GM23248 (cell line): ENCODE measurements at regions not wholly inside any gene's neighbourhood (a gene's known extent, or its start where the extent isn't known, plus 50 kb on each side); places are given as distances from the start of the nearest gene placed in this dataset.

Experiments
- DNase-seq: peaks from one replicate; pipeline ENCODE4 v3.0.0-alpha.2; 2015
- H2AFZ ChIP-seq: fragments of 200-600 bp; sonication (generic); 2 replicates; pipeline ENCODE4 v1.6.1; 2016; ENCODE audit warnings: antibody characterized with exemption
- H3F3A ChIP-seq: fragments of 200-600 bp; sonication (generic); 2 replicates; pipeline ENCODE4 v1.6.1; 2016; ENCODE audit warnings: mild to moderate bottlenecking, antibody characterized with exemption, mixed run types; ENCODE audit not compliant: insufficient read depth
- H3K27ac ChIP-seq: fragments of 200-600 bp; sonication (generic); 2 replicates; pipeline ENCODE4 v1.5.1; 2016; ENCODE audit warnings: mild to moderate bottlenecking
- H3K27me3 ChIP-seq: fragments of 200-600 bp; sonication (generic); replicated peaks from 2 replicates; pipeline ENCODE4 v1.6.1; 2016; ENCODE audit warnings: mild to moderate bottlenecking; ENCODE audit not compliant: insufficient read depth
- H3K36me3 ChIP-seq: fragments of 200-600 bp; sonication (generic); 2 replicates; pipeline ENCODE4 v1.6.1; 2016; ENCODE audit warnings: low read depth, mild to moderate bottlenecking
- H3K4me1 ChIP-seq: fragments of 200-600 bp; sonication (generic); 2 replicates; pipeline ENCODE4 v1.6.1; 2016; ENCODE audit warnings: mild to moderate bottlenecking; ENCODE audit not compliant: insufficient read depth
- H3K4me2 ChIP-seq: fragments of 200-600 bp; sonication (generic); one replicate; pipeline ENCODE4 v1.6.1; 2016; ENCODE audit warnings: mild to moderate bottlenecking; ENCODE audit not compliant: unreplicated experiment
- H3K4me3 ChIP-seq: fragments of 200-600 bp; sonication (generic); 2 replicates; pipeline ENCODE4 v1.5.1; 2016; ENCODE audit warnings: mild to moderate bottlenecking
- H3K79me2 ChIP-seq: fragments of 200-600 bp; sonication (generic); 2 replicates; pipeline ENCODE4 v1.6.1; 2016; ENCODE audit warnings: mild to moderate bottlenecking; ENCODE audit not compliant: insufficient read depth
- H3K9ac ChIP-seq: fragments of 200-600 bp; sonication (generic); 2 replicates; pipeline ENCODE4 v1.6.1; 2016; ENCODE audit warnings: mild to moderate bottlenecking
- H3K9me2 ChIP-seq: fragments of 200-600 bp; sonication (generic); 2 replicates; pipeline ENCODE4 v1.6.1; 2016; ENCODE audit warnings: mixed run types, mild to moderate bottlenecking, moderate library complexity; ENCODE audit not compliant: insufficient read depth
- H3K9me3 ChIP-seq: fragments of 200-600 bp; sonication (generic); one replicate; pipeline ENCODE4 v1.6.1; 2017; ENCODE audit warnings: low read depth
- H4K20me1 ChIP-seq: fragments of 200-600 bp; sonication (generic); 2 replicates; pipeline ENCODE4 v1.6.0; 2016; ENCODE audit not compliant: insufficient read depth
- EZH2 ChIP-seq: fragments of 200-600 bp; sonication (generic); IDR thresholded peaks from 2 replicates; pipeline ENCODE4 v1.6.1; 2018; ENCODE audit warnings: antibody characterized with exemption, mild to moderate bottlenecking; ENCODE audit not compliant: insufficient read depth, poor library complexity, severe bottlenecking
- EZH2phosphoT487 ChIP-seq: fragments of 200-600 bp; sonication (generic); IDR thresholded peaks from 2 replicates; pipeline ENCODE4 v1.6.1; 2018; ENCODE audit warnings: antibody characterized with exemption, moderate library complexity, mild to moderate bottlenecking, low read depth; ENCODE audit not compliant: insufficient read depth
- WGBS, 2 experiments: methylation state at CpG; one replicate each; pipeline ENCODE4 v1.1.6; 2015 to 2017; ENCODE audit warnings: low lambda C conversion rate in 2 of 2, low coverage in 1 of 2; ENCODE audit errors: missing lambda C conversion rate in 2 of 2; 5-methylcytosine and 5-hydroxymethylcytosine counted together
- in situ Hi-C: fragments of 300-500 bp; cut with MboI; formaldehyde crosslinking; loops from 2 replicates; pipeline ENCODE4 v1.15.0; 2020

DNA sequence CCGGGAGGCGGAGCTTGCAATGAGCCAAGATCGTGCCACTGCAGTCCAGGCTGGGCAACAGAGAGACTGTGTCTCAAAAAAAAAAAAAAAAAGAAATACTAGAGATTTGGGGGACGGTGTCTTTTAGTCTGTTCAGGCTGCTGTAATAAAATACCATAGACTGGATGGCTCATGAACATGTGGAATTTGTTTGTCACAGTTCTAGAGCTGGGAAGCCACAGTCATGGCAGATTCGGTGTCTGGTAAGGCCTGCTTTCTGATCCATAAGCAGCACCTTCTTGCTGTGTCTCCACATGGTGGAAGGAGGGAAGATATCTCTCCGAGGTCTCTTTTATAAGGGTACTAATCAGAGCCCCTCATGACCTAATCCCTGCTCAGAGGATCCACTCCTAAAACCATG is 102.7 kb upstream of the MKLN1 start:
- Histone ChIP-seq H3K4me2 (no peak overlapping the region), H3K27me3 (no peaks in the 10 kb centered on the region), H3K9ac (no peak overlapping the region), H3K4me3 (no peak overlapping the region), H3K79me2 (no peaks in the 10 kb centered on the region), H3F3A (no peaks in the 10 kb centered on the region), H4K20me1 (no peaks in the 10 kb centered on the region), H3K27ac (no peak overlapping the region), H3K9me2 (no peaks in the 10 kb centered on the region), H3K4me1 (no peaks in the 10 kb centered on the region), H3K36me3 (no peaks in the 10 kb centered on the region), H3K9me3 (no peaks in the 10 kb centered on the region), H2AFZ (no peak overlapping the region; the same call in 1 of the 2 replicates)
- TF ChIP-seq EZH2 (no peak), EZH2phosphoT487 (no peak)
- no peak for DNase-seq
- WGBS, 2 experiments: 74 to 78% methylated on average over 5 to 6 of the region's 6 CpGs
- in situ Hi-C loops: no loop called here

DNA sequence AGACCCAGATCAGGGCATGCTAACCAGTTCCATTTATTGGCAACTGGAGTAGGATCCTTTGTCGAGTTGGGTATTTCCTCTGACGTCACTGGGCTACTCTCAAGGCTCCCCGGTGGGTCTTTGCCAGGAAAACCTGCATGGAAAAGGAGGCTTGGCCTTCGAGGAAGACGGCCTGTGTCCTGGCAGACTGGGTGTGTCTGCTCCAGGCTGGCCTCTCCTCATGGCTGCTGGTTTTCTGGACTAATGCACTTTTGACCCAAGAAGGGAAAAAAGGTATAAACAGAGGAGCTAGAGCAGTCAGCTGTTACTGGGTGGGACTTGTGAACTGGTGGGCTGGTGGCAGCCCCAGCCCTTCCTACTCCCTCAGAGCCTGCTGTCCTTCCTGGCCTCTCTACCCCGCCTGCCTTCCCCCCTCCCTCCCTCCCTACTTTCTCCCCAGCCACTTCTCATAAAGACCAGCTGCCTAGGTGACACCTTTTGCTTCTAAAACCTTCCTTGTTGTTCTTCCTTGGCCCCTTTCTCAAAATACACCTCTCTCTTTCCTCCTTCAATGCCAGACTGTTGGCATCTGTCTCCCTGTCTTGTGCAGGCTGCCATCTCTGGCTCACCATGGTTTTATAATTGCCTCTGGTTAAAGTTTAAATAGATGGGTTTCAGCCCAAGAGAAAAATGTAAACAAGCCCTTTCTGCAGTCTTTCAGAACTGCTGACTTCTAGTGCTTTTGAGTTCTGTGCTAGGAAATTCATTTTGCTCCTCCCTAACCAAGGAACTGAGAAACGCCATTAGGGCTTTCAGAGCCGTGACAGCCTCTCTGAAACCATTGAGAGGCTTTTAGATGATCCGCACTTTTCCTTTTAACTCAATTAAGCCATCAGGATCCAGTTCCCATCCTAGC is 101.8 kb upstream of the MKLN1 start:
- in situ Hi-C loops: no loop called here
- Histone ChIP-seq H3K4me1 (no peaks in the 10 kb centered on the region), H3K4me2 (no peak overlapping the region), H3K9me2 (no peaks in the 10 kb centered on the region), H3K9me3 (no peaks in the 10 kb centered on the region), H3K27ac (no peak overlapping the region), H4K20me1 (no peaks in the 10 kb centered on the region), H3F3A (no peaks in the 10 kb centered on the region), H3K9ac (no peak overlapping the region), H3K27me3 (no peaks in the 10 kb centered on the region), H3K36me3 (no peaks in the 10 kb centered on the region), H3K79me2 (no peaks in the 10 kb centered on the region), H2AFZ (peak overlapping the region; percentile 58), H3K4me3 (no peak overlapping the region)
- WGBS, 2 experiments: 50 to 51% methylated on average over 9 of the region's 9 CpGs
- DNase-seq: peak; percentile 41
- TF ChIP-seq EZH2 (no peak), EZH2phosphoT487 (no peak)

DNA sequence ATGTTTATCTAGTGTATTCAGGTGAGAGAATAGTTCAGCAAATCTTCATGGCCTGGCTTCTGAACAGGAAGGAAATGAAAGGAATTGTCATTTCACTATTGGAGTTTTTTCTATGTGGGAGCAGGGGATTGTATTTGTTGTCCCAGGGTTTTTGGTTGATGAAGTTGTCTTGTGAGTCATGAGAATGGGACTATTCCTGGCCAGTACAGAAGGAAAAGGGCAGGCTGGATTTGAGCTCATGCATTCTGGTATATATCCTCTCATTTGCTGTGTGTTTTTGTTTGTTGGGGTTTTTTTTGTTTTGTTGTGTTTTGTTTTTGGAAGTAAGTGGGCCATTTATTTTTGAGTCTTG is 101.2 kb upstream of the MKLN1 start:
- H3K4me2 ChIP-seq: no peak overlapping the region
- H3K9me2 ChIP-seq: no peaks in the 10 kb centered on the region
- no peaks in the 10 kb centered on the region for H3K79me2 ChIP-seq
- no peak for DNase-seq
- peak overlapping the region; percentile 58 for H2AFZ ChIP-seq
- H3K9ac ChIP-seq: no peak overlapping the region
- TF ChIP-seq EZH2 (no peak), EZH2phosphoT487 (no peak)
- no peaks in the 10 kb centered on the region for H4K20me1 ChIP-seq
- no peaks in the 10 kb centered on the region for H3F3A ChIP-seq
- no peaks in the 10 kb centered on the region for H3K27me3 ChIP-seq
- no peak overlapping the region for H3K4me3 ChIP-seq
- no peaks in the 10 kb centered on the region for H3K36me3 ChIP-seq
- in situ Hi-C loops: no loop called here
- H3K27ac ChIP-seq: no peak overlapping the region
- 0 out of 2 replicates have a peak, but pooled peaks cover 2% of the 10 kb centered on the region for H3K4me1 ChIP-seq
- no peaks in the 10 kb centered on the region for H3K9me3 ChIP-seq

DNA sequence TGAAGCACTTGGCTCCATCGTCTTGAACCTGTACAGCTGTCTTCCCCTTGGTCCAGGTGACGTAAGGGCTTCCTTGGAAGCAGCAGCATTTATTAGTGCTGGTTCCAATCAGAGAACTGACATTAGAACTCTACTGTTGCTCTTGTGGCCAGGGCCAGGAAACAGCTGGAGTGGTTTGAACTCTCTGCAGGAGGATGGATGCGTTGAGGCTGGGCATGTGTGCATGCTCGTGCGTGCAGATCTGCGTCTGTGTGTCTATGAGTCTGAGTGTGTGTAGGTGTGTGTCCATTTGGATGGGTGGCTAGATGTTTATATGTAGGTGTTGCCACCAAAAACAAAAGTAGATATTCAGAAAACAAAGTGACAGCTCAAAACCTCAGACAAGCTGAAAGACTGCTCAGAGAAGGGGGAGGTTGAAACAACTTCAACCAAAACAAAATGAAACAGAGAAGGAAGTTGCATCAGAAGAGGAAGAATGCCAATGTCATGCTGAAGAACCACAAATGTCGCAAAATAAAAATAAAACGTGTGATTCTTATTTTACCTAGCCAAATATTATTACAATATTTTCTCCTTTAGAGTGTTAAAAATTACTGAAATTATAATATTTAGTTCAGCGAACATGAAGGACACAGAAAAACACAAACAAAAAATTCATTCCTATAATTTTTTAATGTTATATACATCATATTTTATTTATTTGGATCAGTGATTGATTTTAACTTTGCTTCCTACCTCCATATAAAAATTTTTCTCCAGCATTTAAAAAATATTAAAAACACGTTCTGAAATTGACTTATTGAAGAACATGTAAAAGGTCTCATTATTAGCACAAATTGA is 96.1 kb upstream of the MKLN1 start:
- H3K9me3 ChIP-seq: no peaks in the 10 kb centered on the region
- H3K27me3 ChIP-seq: no peaks in the 10 kb centered on the region
- peak overlapping the region; percentile 16; the same call in 1 of the 2 replicates for H2AFZ ChIP-seq
- peak; percentile 44 for DNase-seq
- no peaks in the 10 kb centered on the region for H3K9me2 ChIP-seq
- H4K20me1 ChIP-seq: no peaks in the 10 kb centered on the region
- no peak overlapping the region for H3K9ac ChIP-seq
- no peak overlapping the region; the same call in 1 of the 2 replicates for H3K27ac ChIP-seq
- WGBS, 2 experiments: 86 to 87% methylated on average over 10 of the region's 10 CpGs
- peaks cover 18% of the 10 kb centered on the region for H3K4me1 ChIP-seq
- no peaks in the 10 kb centered on the region for H3K36me3 ChIP-seq
- TF ChIP-seq EZH2: no peak
- no peak for TF ChIP-seq EZH2phosphoT487
- in situ Hi-C loops: no loop called here
- H3K4me2 ChIP-seq: no peak overlapping the region
- H3K79me2 ChIP-seq: no peaks in the 10 kb centered on the region
- H3F3A ChIP-seq: peaks cover 7% of the 10 kb centered on the region; the same call in 1 of the 2 replicates
- H3K4me3 ChIP-seq: no peak overlapping the region
